CD4-positive, alpha-beta T cell treated with Interleukin-12 subunit alpha and Interleukin-12 subunit beta, for 1 hour (primary cell): ENCODE measurements at regions not wholly inside any gene's neighbourhood (a gene's known extent, or its start where the extent isn't known, plus 50 kb on each side); places are given as distances from the start of the nearest gene placed in this dataset.
"Not testable (repeated sequence)": the region's sequence is repeated elsewhere in the genome, so short reads cannot be mapped to it uniquely, and the experiment has no call there.

Source experiments
- DNase-seq: peaks from one replicate; pipeline ENCODE4 v3.0.0-alpha.2; 2020

DNA sequence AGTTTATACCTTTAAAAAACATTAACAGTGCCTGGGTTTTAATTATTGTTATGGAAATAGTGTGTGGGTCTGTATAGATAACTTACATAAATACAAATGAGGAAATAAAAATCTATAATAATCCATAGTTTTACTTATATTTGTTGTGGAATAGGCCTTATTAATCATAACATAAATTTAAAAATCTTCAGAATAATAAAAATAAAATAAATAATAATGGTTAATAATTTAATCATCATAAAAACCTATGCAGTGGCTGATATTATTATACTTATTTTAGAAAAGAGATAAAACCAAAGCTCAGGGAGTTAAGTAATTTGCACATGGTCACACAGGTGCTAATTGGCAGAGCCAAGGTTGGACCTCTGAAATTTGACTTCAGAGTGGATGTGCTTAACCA lies 785.3 kb upstream of the SEMA6A start:
- DNase-seq, result no peak

DNA sequence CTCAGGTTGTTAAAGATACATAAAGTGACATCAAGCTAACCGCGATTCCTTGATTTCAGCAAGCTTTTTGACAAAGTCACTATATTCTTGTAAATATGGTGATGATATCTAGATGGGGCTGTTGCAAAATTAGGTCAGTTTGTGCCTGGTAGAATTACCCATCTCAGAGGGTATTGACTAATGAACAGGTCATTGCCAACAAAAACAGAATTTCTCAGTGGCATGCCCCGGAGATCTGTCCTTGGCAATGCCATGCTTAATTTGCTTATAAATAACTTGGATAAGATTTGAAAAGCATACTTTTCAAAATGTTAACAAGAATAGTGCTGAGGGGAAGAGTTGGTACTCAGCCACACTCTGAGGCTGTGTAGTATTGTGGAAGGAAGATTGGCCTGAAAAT lies 783.3 kb upstream of the SEMA6A start:
- DNase-seq, result no peak

DNA sequence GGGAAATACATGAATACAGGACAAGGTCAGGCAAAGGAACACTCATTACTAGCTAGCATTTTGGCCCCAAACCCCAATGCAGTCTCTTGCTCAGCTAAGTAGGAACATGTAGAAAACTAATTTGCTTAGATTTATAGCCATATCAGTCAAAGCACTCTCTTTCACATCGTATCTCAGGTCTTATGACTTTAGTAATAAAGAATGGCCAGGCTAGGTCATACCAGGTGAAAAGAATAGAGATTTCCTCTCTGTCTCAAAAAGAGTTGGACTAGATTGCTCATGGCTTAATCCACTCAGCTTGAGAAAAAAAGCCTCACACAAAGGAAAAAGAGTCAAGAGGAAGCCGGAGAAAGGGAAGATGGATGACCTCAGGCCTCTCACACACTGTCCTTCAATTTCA lies 772.7 kb upstream of the SEMA6A start:
- DNase-seq, result no peak

DNA sequence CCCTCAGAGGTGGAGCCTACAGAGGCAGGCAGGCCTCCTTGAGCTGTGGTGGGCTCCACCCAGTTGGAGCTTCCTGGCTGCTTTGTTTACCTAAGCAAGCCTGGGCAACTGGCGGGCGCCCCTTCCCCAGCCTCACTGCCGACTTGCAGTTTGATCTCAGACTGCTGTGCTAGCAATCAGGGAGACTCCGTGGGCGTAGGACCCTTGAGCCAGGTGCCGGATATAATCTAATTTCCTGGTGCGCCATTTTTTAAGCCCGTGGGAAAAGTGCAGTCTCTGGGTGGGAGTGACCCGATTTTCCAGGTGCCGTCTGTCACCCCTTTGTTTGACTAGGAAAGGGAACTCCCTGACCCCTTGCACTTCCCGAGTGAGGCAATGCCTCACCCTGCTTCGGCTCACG lies 769.1 kb upstream of the SEMA6A start:
- not testable (repeated sequence) for DNase-seq

DNA sequence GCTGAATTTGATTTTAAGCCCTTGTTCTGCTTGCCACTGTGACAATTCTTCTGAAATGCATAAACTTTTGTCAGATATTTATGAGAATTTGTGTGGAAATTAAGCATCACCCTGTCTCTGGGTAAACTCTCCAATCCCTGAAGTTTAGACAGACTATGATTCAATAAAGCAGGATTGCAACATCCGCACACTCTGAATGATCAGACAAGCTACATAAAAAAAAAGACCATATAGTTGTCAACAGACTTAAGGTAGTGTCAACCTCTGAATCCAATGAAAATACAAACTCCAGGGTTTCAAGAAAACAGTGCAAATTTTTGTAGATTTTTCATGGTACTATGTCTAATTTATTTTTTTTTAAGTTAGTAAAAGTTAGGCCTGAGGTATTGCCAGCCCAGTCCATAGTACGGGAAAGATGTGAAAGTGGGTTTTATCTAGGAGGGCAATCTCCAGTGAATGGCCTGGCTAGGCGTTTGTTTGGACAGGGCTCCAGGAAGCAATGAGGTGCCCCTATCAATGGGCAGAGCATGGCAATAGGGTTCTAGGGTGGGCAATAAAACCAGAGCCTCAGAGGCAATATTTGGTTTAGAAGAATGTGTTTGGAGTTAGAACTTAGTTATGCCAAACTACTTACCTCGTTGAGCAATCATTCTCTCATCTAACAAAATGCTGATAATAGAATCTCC lies 762.6 kb upstream of the SEMA6A start:
- DNase-seq, result no peak

DNA sequence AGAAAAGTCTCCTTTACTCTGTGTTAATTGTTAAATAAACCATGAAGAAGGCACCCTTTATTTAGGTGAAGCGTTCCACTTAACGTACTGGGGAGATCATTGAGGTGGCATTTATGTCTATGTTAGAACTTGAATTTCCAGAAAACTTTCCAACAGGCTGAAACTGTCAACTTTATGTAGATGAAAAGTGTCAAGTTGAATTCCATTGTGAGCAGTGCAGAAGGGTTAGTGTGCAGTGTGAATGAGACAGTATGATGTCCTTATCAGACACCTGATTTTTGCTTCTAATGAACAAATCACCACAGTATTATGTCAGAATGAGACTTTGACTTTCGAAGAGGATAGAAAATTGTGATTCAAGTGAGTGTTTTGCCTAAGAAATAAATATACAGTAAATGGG lies 761.6 kb upstream of the SEMA6A start:
- DNase-seq, result no peak

DNA sequence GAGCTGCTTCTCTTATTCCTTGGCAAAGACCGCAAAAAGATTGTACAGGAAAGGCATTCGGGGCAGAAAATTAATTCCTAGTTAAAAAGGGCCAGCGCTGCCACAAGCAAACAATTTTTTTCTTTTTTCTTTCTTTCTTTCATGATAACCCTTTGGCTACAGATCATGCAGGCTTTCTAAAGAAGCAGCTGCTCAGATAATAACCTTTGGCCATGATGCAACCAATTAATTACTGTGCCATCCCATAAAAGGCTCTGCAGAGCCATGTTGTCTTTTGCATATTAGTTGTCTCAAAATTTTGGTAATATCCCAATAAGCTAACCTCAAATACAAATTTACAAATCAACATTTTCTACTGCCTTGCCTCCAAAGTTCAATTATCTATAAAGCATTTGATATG lies 758.4 kb upstream of the SEMA6A start:
- no peak for DNase-seq

DNA sequence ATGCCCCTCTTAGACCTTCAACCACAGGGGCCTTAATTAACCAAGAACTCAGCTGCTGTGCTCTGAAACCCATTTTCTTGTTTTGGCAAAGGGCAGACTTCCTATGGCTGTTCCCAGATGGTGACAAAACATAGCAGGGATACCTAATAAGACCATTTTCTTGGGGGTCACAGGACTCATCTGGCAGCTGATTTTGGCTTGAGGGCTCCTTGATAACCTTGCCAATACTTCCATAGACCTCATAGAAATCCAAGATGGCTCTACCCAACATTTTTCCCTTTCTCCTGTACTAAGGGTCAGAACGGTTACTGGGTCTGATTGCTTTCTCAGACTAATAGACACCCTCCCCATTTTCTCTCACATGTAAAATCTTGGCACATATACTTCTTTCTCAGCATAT lies 757.7 kb upstream of the SEMA6A start:
- no peak for DNase-seq

DNA sequence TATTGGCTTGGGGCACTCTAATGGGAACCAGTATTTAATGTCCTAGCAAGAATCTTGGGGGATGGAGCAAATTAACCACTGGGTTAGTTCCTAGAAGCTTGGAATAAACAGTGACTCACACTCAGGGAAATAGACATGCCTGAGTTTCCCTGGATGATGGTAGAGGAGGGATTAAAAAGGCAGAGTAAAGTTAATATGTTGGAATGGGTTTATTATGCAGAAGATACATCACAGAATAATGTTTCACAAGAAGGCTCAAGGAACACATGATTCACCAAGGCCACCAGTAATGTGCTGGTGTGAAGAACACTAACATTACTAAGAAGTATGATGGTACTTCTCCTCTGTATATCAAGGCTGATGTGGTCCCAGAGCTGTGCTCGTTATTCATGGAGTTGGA lies 752.9 kb upstream of the SEMA6A start:
- DNase-seq, result no peak

DNA sequence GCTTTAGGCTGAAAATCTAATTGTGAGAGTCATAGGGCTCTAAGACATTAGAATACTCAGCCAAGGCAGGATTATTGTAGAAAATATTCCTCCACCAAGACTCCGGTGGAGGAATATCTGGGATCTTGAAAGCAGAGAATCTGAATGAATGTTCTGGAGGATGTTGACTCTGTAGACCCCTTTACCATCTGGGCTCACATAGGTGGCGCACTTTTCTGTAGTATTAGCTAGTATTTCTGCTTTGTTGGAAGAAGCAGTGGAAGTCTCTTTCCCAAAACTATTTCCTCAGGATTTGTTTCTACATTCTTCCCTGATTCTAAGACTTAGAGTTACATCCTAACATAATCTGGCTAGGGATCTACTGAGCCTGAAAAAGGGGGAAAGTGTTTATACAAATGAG lies 752.4 kb upstream of the SEMA6A start:
- no peak for DNase-seq

DNA sequence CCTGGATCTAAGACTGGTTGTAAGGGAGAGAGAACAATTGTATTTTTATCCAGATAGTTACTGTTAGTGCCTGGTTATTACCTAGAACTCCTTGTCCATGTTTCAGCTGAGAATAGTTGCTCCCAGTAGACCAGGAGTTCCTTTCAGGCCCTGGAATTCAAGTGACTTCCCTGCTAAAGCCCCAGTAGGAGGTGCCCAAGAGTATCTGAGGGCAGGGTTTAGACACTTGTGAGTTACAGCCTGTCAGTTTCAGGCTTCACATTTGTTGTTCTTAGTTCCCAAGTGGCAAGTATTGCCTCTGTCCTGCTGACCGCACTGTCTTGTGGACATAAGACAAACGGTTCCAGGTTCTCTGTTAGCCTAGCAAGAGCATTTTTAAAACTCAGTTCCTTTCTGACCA lies 743.9 kb upstream of the SEMA6A start:
- no peak for DNase-seq

DNA sequence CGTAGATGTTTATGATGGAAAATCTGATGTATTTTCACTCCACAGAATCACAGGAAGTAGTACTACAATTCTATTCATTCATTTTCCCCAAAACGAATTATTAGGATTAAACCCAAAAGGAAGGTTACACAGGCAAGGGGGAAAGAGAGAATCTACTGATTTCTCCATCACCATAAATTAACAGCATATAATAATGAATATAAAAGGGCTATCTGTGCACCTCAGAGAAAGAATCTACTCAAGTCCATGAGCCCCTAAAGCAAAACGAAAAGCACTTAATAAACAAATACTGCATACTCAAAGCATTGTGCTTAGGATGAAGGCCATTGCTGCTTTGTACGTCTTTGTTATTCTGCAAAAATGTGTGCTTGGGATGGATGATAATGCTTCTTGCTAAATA lies 740.5 kb upstream of the SEMA6A start:
- no peak for DNase-seq

DNA sequence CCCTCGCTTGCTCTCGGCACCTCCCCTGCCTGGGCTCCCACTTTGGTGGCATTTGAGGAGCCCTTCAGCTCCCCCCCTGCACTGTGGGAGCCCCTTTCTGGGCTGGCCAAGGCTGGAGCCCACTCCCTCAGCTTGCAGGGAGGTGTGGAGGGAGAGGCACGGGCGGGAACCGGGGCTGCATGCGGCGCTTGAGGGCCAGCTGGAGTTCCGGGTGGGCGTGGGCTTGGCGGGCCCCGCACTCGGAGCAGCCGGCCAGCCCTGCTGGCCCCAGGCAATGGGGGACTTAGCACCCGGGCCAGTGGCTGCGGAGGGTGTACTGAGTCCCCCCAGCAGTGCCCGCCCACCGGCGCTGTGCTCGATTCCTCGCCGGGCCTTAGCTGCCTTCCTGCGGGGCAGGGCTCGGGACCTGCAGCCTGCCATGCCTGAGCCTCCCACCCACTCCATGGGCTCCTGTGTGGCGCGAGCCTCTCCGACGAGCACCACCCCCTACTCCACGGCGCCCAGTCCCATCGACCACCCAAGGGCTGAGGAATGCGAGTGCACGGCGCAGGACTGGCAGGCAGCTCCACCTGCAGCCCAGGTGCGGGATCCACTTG lies 730.0 kb upstream of the SEMA6A start:
- not testable (repeated sequence) for DNase-seq

DNA sequence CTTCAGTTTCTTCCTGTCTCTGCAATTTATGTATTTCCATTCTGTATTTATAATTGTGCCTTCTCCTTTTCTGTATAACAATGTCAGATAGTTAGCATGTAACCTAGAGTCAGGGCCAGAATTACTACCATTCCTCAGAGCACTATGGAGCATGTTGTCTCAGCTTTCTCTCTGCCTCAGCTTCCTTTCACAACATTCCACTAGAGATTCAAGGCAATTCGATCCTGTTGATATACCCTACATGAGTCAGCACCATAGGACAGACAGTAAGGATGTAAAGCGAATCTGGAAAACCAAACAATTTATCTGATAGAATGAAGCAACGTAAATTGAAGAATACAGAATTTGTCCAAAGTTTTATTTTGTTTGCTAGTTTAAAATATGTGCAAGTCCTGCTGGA lies 728.3 kb upstream of the SEMA6A start:
- DNase-seq, result no peak

DNA sequence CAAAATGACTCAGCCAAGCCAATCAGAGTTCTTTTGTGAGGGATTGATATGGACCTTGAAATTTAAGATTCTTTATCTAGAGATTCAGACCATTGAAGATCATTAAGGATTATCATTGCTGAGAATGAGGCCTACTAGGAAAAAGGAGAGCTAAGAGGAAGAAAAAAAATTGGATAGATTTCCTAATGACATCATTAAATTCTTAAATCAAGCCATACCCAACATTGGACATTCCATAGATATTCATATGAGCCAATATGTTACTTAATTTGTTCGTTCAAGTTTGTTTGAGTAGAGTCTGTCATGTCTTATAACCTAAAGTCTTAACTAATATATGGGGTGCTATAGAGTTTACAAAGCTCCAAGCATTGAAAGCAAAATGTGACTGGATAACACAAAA lies 727.9 kb upstream of the SEMA6A start:
- no peak for DNase-seq

DNA sequence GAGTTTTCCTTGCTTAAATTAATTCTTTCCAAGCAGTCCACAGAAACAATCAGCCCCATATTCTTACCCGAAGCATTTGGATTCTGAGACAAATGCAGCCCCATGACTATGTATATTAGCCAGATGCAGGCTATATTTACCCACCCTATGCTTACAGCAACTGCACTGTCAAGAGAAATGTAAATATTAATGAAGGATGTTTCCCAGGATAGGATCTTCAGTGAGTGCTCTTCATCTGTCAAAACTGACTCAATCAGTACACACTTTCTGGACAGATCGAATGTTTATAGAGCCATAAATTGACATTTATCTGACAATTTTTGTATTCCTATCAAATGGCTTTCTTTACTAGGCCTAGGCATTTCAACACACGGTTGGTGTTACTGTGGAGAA lies 725.3 kb upstream of the SEMA6A start:
- no peak for DNase-seq

DNA sequence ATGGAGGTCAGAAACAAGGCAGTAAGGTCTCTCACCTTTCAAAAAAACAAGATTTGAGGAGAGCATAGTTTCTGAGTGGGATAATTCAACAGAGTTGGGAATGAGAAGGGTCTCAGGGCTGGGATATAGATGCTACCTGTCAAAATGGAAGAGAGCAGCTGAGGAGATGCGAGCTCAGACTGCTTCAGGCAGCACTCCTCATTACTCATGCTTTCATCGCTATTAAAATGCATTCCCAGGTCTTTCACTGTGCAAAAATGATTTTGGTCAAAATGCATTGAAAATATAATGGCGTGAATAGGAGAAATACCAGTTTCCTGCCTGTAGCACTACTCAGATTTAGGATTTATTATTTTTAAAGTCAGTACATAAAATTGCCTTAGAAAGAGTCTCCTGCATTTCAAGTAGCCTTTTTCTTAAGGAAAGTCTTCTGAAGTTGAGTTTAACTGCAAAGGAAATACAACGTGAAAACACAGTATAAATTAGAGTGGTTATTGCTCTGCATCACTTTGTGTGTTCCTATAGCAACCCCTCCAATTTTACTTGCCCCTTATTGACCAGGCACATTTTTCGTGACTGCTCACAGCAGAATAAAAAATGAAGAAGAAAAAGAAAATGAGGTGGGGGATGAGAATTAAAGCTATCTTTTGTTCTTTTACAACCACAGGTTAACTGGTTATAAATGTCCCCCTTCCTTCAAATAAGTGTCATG lies 724.8 kb upstream of the SEMA6A start:
- DNase-seq, result no peak

DNA sequence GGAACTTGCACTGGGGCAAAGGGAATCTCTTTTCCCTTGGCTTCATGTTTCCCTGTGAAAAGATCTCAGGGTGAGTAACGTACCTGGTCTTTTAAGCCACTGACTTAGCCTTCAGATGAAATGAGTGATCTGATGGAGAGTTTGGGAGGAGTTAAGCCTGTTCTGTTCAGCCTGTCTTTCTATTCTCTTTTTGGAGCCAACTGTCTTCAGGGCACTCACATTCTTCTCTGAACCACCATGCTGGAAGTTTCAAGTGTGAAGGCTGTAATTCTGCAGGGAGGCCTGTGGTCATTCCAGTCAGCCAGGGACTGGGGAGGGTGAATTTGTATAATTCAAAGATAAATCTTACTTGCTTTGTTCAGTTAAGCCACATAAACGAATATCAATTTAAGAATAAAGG lies 722.2 kb upstream of the SEMA6A start:
- DNase-seq, result no peak

DNA sequence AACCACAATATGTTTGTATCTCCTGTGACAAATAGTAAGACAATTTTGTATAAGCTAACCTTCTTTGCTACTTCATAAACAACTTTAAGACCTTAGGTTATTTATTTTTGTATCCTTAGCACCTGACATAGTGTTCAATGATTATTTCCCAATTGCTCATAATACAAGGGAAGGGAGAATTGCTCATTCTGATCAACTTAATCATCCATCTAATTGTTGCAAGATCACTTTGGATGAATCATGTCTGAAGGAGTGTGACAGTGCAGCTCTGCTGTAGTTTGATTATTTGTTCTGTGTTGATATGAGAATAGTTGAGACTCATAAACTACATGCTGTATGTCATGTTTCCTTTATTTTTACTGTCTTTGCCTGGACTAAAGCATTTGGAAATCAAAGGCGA lies 721.3 kb upstream of the SEMA6A start:
- no peak for DNase-seq

DNA sequence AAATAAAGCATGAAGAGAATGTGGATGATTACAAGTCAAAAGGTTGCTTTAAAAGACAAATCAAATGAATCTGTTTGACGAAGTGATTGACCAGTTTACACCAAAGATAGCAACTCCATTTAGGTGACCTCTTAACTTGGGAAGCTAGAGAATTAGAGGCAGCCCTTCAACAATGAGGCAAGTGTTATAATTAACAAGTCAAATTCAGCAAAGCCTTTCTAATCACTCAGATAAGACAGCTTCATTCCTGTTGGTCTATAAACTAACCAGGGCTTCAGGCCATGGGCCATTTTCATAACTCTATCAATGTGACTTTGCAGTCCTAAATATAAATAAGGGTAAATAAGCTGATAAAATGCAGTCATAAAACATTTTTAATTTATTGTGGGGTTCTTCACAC lies 712.2 kb upstream of the SEMA6A start:
- no peak for DNase-seq

DNA sequence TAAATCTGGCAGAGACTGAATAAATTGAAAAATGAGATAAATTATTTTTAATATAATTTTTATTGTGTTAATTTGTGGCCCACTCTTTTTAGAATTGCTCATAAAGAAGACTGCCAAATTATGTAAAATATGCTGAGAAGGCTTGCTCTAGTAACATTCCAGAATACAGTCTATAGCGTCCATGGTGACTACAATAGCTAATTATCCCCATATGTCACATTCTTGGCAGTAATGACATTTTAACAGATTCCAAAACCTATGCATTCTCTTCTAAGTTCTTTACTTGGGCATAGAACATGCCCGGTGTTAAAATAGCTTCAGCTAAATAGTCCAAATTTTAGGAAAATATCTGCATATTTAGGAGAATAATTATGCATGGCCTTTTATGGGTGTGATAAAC lies 697.0 kb upstream of the SEMA6A start:
- no peak for DNase-seq

DNA sequence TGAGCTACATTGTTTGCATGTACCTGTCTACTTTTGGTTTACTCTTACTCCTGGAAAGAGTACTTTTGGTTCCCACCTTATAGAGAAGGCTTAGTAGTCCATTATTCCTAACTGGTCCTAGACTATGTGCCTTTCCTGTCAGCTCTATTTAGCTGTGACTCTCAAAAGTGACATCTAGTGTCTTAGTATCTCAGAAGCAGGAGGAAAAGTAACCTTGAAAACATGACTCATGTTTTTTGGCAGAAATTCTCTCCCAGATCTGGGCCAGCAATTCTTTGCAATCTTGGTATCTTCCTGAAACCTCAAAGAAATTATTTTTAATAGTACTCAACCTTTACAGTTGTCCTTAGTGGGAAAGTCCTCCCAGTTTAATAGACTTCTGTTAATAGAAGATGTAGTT lies 691.7 kb upstream of the SEMA6A start:
- no peak for DNase-seq

DNA sequence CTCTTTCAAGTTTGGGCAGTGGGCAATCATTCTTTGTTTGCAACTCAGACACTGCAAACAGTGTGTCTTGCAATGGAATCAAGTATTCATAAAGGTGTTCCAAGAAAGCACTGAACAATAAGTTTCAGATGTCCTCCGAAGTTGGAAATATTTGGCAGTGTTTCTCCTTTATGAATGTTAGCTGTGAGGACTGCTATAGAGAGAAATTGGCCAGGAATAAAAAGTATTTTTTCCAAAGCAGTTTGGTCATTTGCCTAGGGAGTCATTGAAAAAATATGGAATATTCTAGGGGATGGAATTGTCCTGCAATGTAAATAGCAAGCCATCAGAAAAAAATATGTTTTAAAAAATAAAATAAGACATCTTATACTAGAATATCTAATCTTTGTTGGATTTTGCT lies 688.6 kb upstream of the SEMA6A start:
- no peak for DNase-seq

DNA sequence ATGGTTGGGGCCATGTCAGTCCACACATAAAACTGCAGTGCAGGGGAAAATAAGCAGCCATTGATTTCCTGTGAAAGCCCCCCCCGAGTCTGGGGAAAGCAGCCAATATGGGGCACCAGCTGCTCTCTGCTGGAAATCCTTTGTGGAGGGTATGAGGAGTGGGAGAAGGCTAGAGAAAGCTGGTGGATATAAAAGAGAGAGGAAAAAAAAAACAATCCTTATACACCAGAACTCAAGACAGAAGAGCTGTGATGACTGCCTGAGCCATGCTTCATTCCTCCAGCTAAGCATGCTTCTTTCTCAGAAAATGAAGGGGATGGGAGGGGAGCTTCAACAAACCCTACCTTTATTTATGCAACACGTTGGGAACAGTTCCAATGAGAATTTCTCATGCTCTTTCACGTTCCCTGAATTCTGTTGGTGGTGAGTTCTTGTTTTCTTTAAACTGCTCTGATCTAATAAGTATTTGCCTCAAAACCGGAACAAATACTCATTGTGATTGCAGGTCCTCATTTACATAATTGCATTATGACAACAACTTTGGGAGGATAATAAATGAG lies 688.0 kb upstream of the SEMA6A start:
- DNase-seq, result no peak
